SK-N-SH (cell line): ENCODE measurements at regions not wholly inside any gene's neighbourhood (a gene's known extent, or its start where the extent isn't known, plus 50 kb on each side); places are given as distances from the start of the nearest gene placed in this dataset.
"Not testable (repeated sequence)": the region's sequence is repeated elsewhere in the genome, so short reads cannot be mapped to it uniquely, and the experiment has no call there.

Experiments
- CTCF ChIA-PET: fragments of 300-600, 350-600 bp; formaldehyde crosslinking; extraction: SDS; loops from one replicate; lab custom pipeline; 2021; lab: Yijun Ruan, JAX
- POLR2A ChIA-PET: fragments of 350-600 bp; sonication (Branson Sonifier 250); formaldehyde crosslinking; extraction: SDS; loops from one replicate; lab custom pipeline; 2020; ENCODE audit warnings: antibody characterized with exemption, inconsistent platforms; lab: Yijun Ruan, JAX
- DNase-seq: peaks from one replicate; pipeline ENCODE4 v3.0.0; 2012
- H2AFZ ChIP-seq: fragments of 200-600 bp; sonication (generic); 2 replicates; pipeline ENCODE4 v1.8.1; 2016; ENCODE audit warnings: antibody characterized with exemption, mild to moderate bottlenecking, low read depth
- H3F3A ChIP-seq: fragments of 200-600 bp; sonication (generic); replicated peaks from 2 replicates; pipeline ENCODE3; 2016; ENCODE audit warnings: antibody characterized with exemption, mild to moderate bottlenecking; ENCODE audit not compliant: insufficient read depth
- H3K27ac ChIP-seq, 2 experiments: fragments of 200-500 bp in 1 of 2; fragments of 200-600 bp in 1 of 2; sonication (Bioruptor generic) in 1 of 2; sonication (generic), shearing (Covaris generic) in 1 of 2; 2 replicates each; pipeline versions ENCODE4 v1.5.1 to v1.6.1; 2014 to 2016; ENCODE audit warnings: low read depth in 2 of 2, inconsistent platforms in 1 of 2, low read length in 1 of 2, mild to moderate bottlenecking in 1 of 2, mixed read lengths in 1 of 2
- H3K27me3 ChIP-seq: fragments of 200-600 bp; sonication (generic), shearing (Covaris generic); 2 replicates; pipeline ENCODE4 v1.6.1; 2016; ENCODE audit warnings: mixed run types; ENCODE audit not compliant: insufficient read depth
- H3K36me3 ChIP-seq, 2 experiments: fragments of 200-500 bp in 1 of 2; fragments of 200-600 bp in 1 of 2; sonication (Bioruptor generic) in 1 of 2; sonication (generic) in 1 of 2; replicated peaks in 1 of 2; 2 replicates each; pipeline versions ENCODE3 to v1.5.1; 2014 to 2016; ENCODE audit warnings: low read length in 1 of 2, mild to moderate bottlenecking in 1 of 2; ENCODE audit not compliant: insufficient read depth in 2 of 2, control insufficient read depth in 1 of 2
- H3K4me1 ChIP-seq, 2 experiments: fragments of 200-500 bp in 1 of 2; fragments of 200-600 bp in 1 of 2; sonication (Bioruptor generic) in 1 of 2; sonication (generic), shearing (Covaris generic) in 1 of 2; 2 replicates each; pipeline versions ENCODE4 v1.5.1 to v1.6.1; 2014 to 2016; ENCODE audit warnings: low read depth in 1 of 2, low read length in 1 of 2, mixed run types in 1 of 2; ENCODE audit not compliant: insufficient read depth in 2 of 2, control insufficient read depth in 1 of 2
- H3K4me2 ChIP-seq: fragments of 200-600 bp; sonication (generic), shearing (Covaris generic); 2 replicates; pipeline ENCODE4 v1.6.1; 2017; ENCODE audit warnings: mixed run types
- H3K4me3 ChIP-seq, 2 experiments: fragments of 200-500 bp in 1 of 2; fragments of 200-600 bp in 1 of 2; sonication (Bioruptor generic) in 1 of 2; sonication (generic), shearing (Covaris generic) in 1 of 2; 2 replicates each; pipeline versions ENCODE4 v1.5.1 to v1.8.1; 2014 to 2016; ENCODE audit warnings: low read depth in 2 of 2, inconsistent platforms in 1 of 2, low read length in 1 of 2, mild to moderate bottlenecking in 1 of 2, mixed read lengths in 1 of 2, moderate library complexity in 1 of 2
- H3K79me2 ChIP-seq: fragments of 200-600 bp; sonication (generic); 2 replicates; pipeline ENCODE4 v1.8.1; 2017; ENCODE audit warnings: mild to moderate bottlenecking; ENCODE audit not compliant: insufficient read depth
- H3K9ac ChIP-seq: fragments of 200-600 bp; sonication (generic); 2 replicates; pipeline ENCODE4 v1.6.1; 2017; ENCODE audit warnings: mixed run types
- H3K9me2 ChIP-seq: fragments of 200-600 bp; sonication (generic); 2 replicates; pipeline ENCODE4 v1.6.1; 2017; ENCODE audit warnings: mixed run types
- H3K9me3 ChIP-seq: fragments of 200-600 bp; sonication (generic); 2 replicates; pipeline ENCODE4 v1.6.1; 2017; ENCODE audit warnings: mixed run types, mild to moderate bottlenecking, moderate library complexity
- H4K20me1 ChIP-seq: fragments of 200-600 bp; sonication (generic); 2 replicates; pipeline ENCODE4 v1.6.1; 2017; ENCODE audit warnings: mild to moderate bottlenecking, mixed run types; ENCODE audit not compliant: insufficient read depth
- WGBS: methylation state at CpG from one replicate; pipeline ENCODE4 v1.1.6; 2017; ENCODE audit warnings: low lambda C conversion rate; 5-methylcytosine and 5-hydroxymethylcytosine counted together

GRCh38 chr9:42339671-42340434, 156.4 kb downstream of the SPATA31A6 start:
- H2AFZ ChIP-seq, H3K9me2 ChIP-seq, H3K4me3 ChIP-seq, H3K9me3 ChIP-seq, H3F3A ChIP-seq, H3K4me2 ChIP-seq, CTCF ChIA-PET, H3K27me3 ChIP-seq, H3K36me3 ChIP-seq, POLR2A ChIA-PET, H3K4me1 ChIP-seq, H3K79me2 ChIP-seq, DNase-seq, H4K20me1 ChIP-seq, H3K9ac ChIP-seq: not testable (repeated sequence)
- WGBS = 12% methylated on average over 2 of the region's 2 CpGs
- H3K27ac ChIP-seq = peak overlapping the region in 1 of 2 experiments; percentile 32; a peak in 1 of 4 replicates

- H3K4me1 ChIP-seq, POLR2A ChIA-PET, H3F3A ChIP-seq, DNase-seq, CTCF ChIA-PET, H3K9me2 ChIP-seq, H3K4me2 ChIP-seq, H4K20me1 ChIP-seq, H3K79me2 ChIP-seq, H3K9ac ChIP-seq, H3K36me3 ChIP-seq, H3K9me3 ChIP-seq, H3K27me3 ChIP-seq, H3K4me3 ChIP-seq, H2AFZ ChIP-seq: not testable (repeated sequence)
- H3K27ac ChIP-seq = 0 out of 4 replicates have a peak overlapping the region, but pooled peaks of 1 of the 2 experiments have one; percentile 32
These were observed 156.9 kb downstream of the SPATA31A6 start for GRCh38 chr9:42340435-42340723.

- H3K9me3 ChIP-seq, H3K27me3 ChIP-seq, H2AFZ ChIP-seq, H3K4me2 ChIP-seq, H3K4me1 ChIP-seq, CTCF ChIA-PET, H3F3A ChIP-seq, H3K9ac ChIP-seq, POLR2A ChIA-PET, H3K79me2 ChIP-seq, H3K4me3 ChIP-seq, H3K27ac ChIP-seq, H3K36me3 ChIP-seq, H3K9me2 ChIP-seq, DNase-seq, H4K20me1 ChIP-seq: not testable (repeated sequence)
- 41% methylated on average over 7 of the region's 7 CpGs for WGBS
These were observed 158.4 kb downstream of the SPATA31A6 start for GRCh38 chr9:42341860-42342259.

GRCh38 chr9:42342297-42342696, 158.8 kb downstream of the SPATA31A6 start:
- H3K9me2 ChIP-seq, H3K9ac ChIP-seq, POLR2A ChIA-PET, H3K36me3 ChIP-seq, H3K4me2 ChIP-seq, H3K9me3 ChIP-seq, H3K27me3 ChIP-seq, H3K4me3 ChIP-seq, H3K27ac ChIP-seq, H4K20me1 ChIP-seq, H3K79me2 ChIP-seq, CTCF ChIA-PET, H2AFZ ChIP-seq, H3F3A ChIP-seq, DNase-seq, H3K4me1 ChIP-seq: not testable (repeated sequence)
- WGBS = 20% methylated on average over 4 of the region's 7 CpGs

- H3K4me1 ChIP-seq, H3K27me3 ChIP-seq, H2AFZ ChIP-seq, DNase-seq, H3K9me2 ChIP-seq, CTCF ChIA-PET, H3K4me3 ChIP-seq, H3K79me2 ChIP-seq, POLR2A ChIA-PET, H3K27ac ChIP-seq, H3F3A ChIP-seq, H3K9ac ChIP-seq, H3K4me2 ChIP-seq, H3K9me3 ChIP-seq, H3K36me3 ChIP-seq, H4K20me1 ChIP-seq: not testable (repeated sequence)
- 45% methylated on average over 6 of the region's 6 CpGs for WGBS
These were observed 161.0 kb downstream of the SPATA31A6 start for GRCh38 chr9:42344508-42344907.

GRCh38 chr9:42346916-42347315, 163.5 kb downstream of the SPATA31A6 start:
- H3K27ac ChIP-seq, H3K36me3 ChIP-seq, H3K27me3 ChIP-seq, CTCF ChIA-PET, H3K9me3 ChIP-seq, DNase-seq, H2AFZ ChIP-seq, H3K9me2 ChIP-seq, H3K4me1 ChIP-seq, H3K79me2 ChIP-seq, H3K4me2 ChIP-seq, H3K9ac ChIP-seq, H4K20me1 ChIP-seq, POLR2A ChIA-PET, H3K4me3 ChIP-seq, H3F3A ChIP-seq: not testable (repeated sequence)
- 30% methylated on average over 2 of the region's 2 CpGs for WGBS

- POLR2A ChIA-PET, H3K9me2 ChIP-seq, H3K4me3 ChIP-seq, H3K79me2 ChIP-seq, H3K4me2 ChIP-seq, DNase-seq, H3K9ac ChIP-seq, H4K20me1 ChIP-seq, CTCF ChIA-PET, H3F3A ChIP-seq, H3K4me1 ChIP-seq, H3K36me3 ChIP-seq, H2AFZ ChIP-seq, H3K27me3 ChIP-seq, H3K9me3 ChIP-seq, H3K27ac ChIP-seq: not testable (repeated sequence)
These were observed 165.7 kb downstream of the SPATA31A6 start for GRCh38 chr9:42349181-42349580.
